A549 (cell line): ENCODE measurements at regions not wholly inside any gene's neighbourhood (a gene's known extent, or its start where the extent isn't known, plus 50 kb on each side); places are given as distances from the start of the nearest gene placed in this dataset.

Experiments
- ATAC-seq, 2 experiments: fragments of 200-7000 bp in 1 of 2; fragments of >200 bp in 1 of 2; cut with Nextera tagmentation in 1 of 2; cut with Tn5 transposase in 1 of 2; 3 replicates each; pipeline versions ENCODE4 v1.8.0 to v1.9.1; 2018 to 2020; ENCODE audit warnings: mild to moderate bottlenecking in 1 of 2, moderate library complexity in 1 of 2
- CTCF ChIA-PET: fragments of 300-600 bp; sonication (Branson Sonifier 250); formaldehyde crosslinking; extraction: SDS; loops from one replicate; lab custom pipeline; 2021; ENCODE audit warnings: antibody characterized with exemption, inconsistent platforms; lab: Yijun Ruan, JAX
- POLR2A ChIA-PET: fragments of 350-600 bp; formaldehyde crosslinking; extraction: SDS; loops from one replicate; lab custom pipeline; 2021; ENCODE audit warnings: antibody characterized with exemption, inconsistent platforms; lab: Yijun Ruan, JAX
- DNase-seq, 2 experiments: peaks; one replicate each; pipeline versions ENCODE4 v3.0.0 to v3.0.0-alpha.2; 2011 to 2016; ENCODE audit warnings: low read depth in 1 of 2, low spot score in 1 of 2
- FAIRE-seq: peaks from 2 replicates; lab custom pipeline; 2011; peaks lifted over from hg19 to GRCh38; lab: Jason Lieb, UNC
- H3K27ac ChIP-seq, 2 experiments: fragments of >200 bp; sonication (Bioruptor Twin); formaldehyde crosslinking; 3 replicates each; pipeline ENCODE4 v1.5.1; 2016 to 2017
- H3K4me1 ChIP-seq: fragments of >200 bp; sonication (Bioruptor Twin); formaldehyde crosslinking; 3 replicates; pipeline ENCODE4 v1.6.1; 2016
- H3K4me2 ChIP-seq: fragments of >200 bp; sonication (Bioruptor Twin); formaldehyde crosslinking; 3 replicates; pipeline ENCODE4 v1.6.1; 2016
- H3K4me3 ChIP-seq: fragments of >200 bp; sonication (Bioruptor Twin); formaldehyde crosslinking; 3 replicates; pipeline ENCODE4 v1.5.1; 2016
- H3K9me3 ChIP-seq: fragments of >200 bp; sonication (Bioruptor Twin); formaldehyde crosslinking; 3 replicates; pipeline ENCODE4 v1.6.1; 2016
- BHLHE40 ChIP-seq: IDR thresholded peaks from 2 replicates; pipeline ENCODE4 v1.6.1; 2012; ENCODE audit warnings: low read depth, low read length, inconsistent platforms
- EHF ChIP-seq: fragments of 250-450 bp; sonication (Bioruptor Pico); IDR thresholded peaks from 2 replicates; pipeline ENCODE4 v1.5.0; 2020; ENCODE audit warnings: mild to moderate bottlenecking
- EHMT2 ChIP-seq: fragments of 200-600 bp; sonication (generic); IDR thresholded peaks from 2 replicates; pipeline ENCODE4 v1.6.1; 2016; ENCODE audit warnings: antibody characterized with exemption, low read depth, mild to moderate bottlenecking, moderate library complexity
- EP300 ChIP-seq, 2 experiments: fragments of >200 bp; sonication (Bioruptor Twin); formaldehyde crosslinking; IDR thresholded peaks; 2 replicates in 1 of 2; 3 replicates in 1 of 2; pipeline ENCODE4 v1.6.1; 2016 to 2017
- FOSB ChIP-seq: fragments of 250-450 bp; sonication (Bioruptor Pico); IDR thresholded peaks from 2 replicates; pipeline ENCODE4 v1.5.0; 2020; ENCODE audit warnings: mild to moderate bottlenecking, moderate library complexity
- FOSL2 ChIP-seq, 2 experiments: fragments of 450-650 bp in 1 of 2; fragments of >200 bp in 1 of 2; sonication (Bioruptor Twin) in 1 of 2; formaldehyde crosslinking; IDR thresholded peaks; 2 replicates each; pipeline versions ENCODE4 v1.5.0 to v1.6.1; 2016 to 2020; ENCODE audit warnings: mild to moderate bottlenecking in 1 of 2, moderate library complexity in 1 of 2
- HDAC2 ChIP-seq: fragments of 200-600 bp; sonication (generic); IDR thresholded peaks from 2 replicates; pipeline ENCODE4 v1.6.1; 2016
- HEYL ChIP-seq: fragments of 250-450 bp; sonication (Bioruptor Pico); IDR thresholded peaks from 2 replicates; pipeline ENCODE4 v1.8.0; 2021; ENCODE audit warnings: mild to moderate bottlenecking, moderate library complexity
- HOXB13 ChIP-seq: fragments of 250-450 bp; sonication (Bioruptor Pico); IDR thresholded peaks from 2 replicates; pipeline ENCODE4 v1.5.0; 2020; ENCODE audit warnings: low read depth, mild to moderate bottlenecking, moderate library complexity
- HOXB5 ChIP-seq: fragments of 250-450 bp; sonication (Bioruptor Pico); IDR thresholded peaks from 2 replicates; pipeline ENCODE4 v1.5.0; 2020; ENCODE audit warnings: mild to moderate bottlenecking, moderate library complexity
- JUN ChIP-seq, 2 experiments: fragments of >200 bp; sonication (Bioruptor Twin); formaldehyde crosslinking; IDR thresholded peaks; 2 replicates in 1 of 2; 3 replicates in 1 of 2; pipeline ENCODE4 v1.6.1; 2016 to 2017
- KDM5A ChIP-seq: fragments of 200-600 bp; sonication (generic); IDR thresholded peaks from 2 replicates; pipeline ENCODE4 v1.6.1; 2016; ENCODE audit warnings: antibody characterized with exemption, mild to moderate bottlenecking
- MAZ ChIP-seq: fragments of 150-350 bp; IDR thresholded peaks from 2 replicates; pipeline ENCODE4 v1.6.1; 2014; ENCODE audit warnings: antibody characterized with exemption, low read depth, low read length, borderline replicate concordance
- NR3C1 ChIP-seq: fragments of >200 bp; sonication (Bioruptor Twin); formaldehyde crosslinking; IDR thresholded peaks from 3 replicates; pipeline ENCODE4 v1.6.1; 2017
- POLR2A ChIP-seq: IDR thresholded peaks from 2 replicates; pipeline ENCODE4 v1.6.1; 2012; ENCODE audit warnings: mild to moderate bottlenecking, low read length
- RCOR1 ChIP-seq: fragments of 150-350 bp; IDR thresholded peaks from 2 replicates; pipeline ENCODE4 v1.6.1; 2014; ENCODE audit warnings: antibody characterized with exemption, low read length, low read depth
- SMC3 ChIP-seq: fragments of >200 bp; sonication (Bioruptor Twin); formaldehyde crosslinking; IDR thresholded peaks from 3 replicates; pipeline ENCODE4 v1.6.1; 2018; ENCODE audit warnings: inconsistent platforms
- TFCP2L1 ChIP-seq: fragments of 250-450 bp; sonication (Bioruptor Pico); IDR thresholded peaks from 2 replicates; pipeline ENCODE4 v1.5.0; 2021; ENCODE audit warnings: mild to moderate bottlenecking
- TP53 ChIP-seq: fragments of 250-450 bp; sonication (Bioruptor Pico); IDR thresholded peaks from 2 replicates; pipeline ENCODE4 v1.5.0; 2021; ENCODE audit warnings: mild to moderate bottlenecking, moderate library complexity
- ZC3H11A ChIP-seq: fragments of 450-650 bp; IDR thresholded peaks from 2 replicates; pipeline ENCODE4 v1.6.1; 2014; ENCODE audit warnings: antibody characterized with exemption, mild to moderate bottlenecking
- ZFP36 ChIP-seq: fragments of 450-650 bp; IDR thresholded peaks from 2 replicates; pipeline ENCODE4 v1.6.1; 2014; ENCODE audit warnings: borderline replicate concordance; ENCODE audit not compliant: partially characterized antibody
- WGBS: methylation state at CpG from one replicate; pipeline ENCODE4 v1.1.6; 2017; ENCODE audit errors: missing lambda C conversion rate; 5-methylcytosine and 5-hydroxymethylcytosine counted together
- TF ChIP-seq, protein P1 (sequence below): fragments of 250-450 bp; sonication (Bioruptor Pico); IDR thresholded peaks from 2 replicates; pipeline ENCODE4 v1.5.0; 2020; ENCODE audit warnings: low read depth, mild to moderate bottlenecking, moderate library complexity
- TF ChIP-seq, protein P2 (sequence below): IDR thresholded peaks from 2 replicates; pipeline ENCODE4 v1.6.1; 2012
- TF ChIP-seq, protein P3 (sequence below): fragments of 150-350 bp; IDR thresholded peaks from 2 replicates; pipeline ENCODE4 v1.6.1; 2014; ENCODE audit warnings: low read depth, mild to moderate bottlenecking, low read length
- TF ChIP-seq, protein P4 (sequence below): fragments of 200-600 bp; sonication (generic); IDR thresholded peaks from 2 replicates; pipeline ENCODE4 v1.6.1; 2016; ENCODE audit warnings: antibody characterized with exemption, mild to moderate bottlenecking, moderate library complexity

DNA sequence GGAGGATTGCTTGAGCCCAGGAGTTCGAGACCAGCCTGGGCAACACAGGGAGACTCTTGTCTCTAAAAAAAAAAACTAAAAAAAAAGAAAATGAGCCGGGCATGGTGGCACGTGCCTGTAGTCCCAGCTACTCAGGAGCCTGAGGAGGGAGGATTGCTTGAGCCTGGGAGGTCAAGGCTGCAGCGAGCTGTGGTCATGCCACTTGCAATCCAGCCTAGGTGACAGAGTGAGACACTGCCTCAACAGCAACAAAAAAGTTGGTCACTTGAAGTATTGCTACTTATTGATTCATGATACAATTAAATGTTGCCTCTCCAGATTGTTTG lies 57.9 kb upstream of the CXADR start:
- Histone ChIP-seq H3K4me2 (peak overlapping the region; percentile 53), H3K27ac (peak overlapping the region; percentile 23 to 65), H3K4me3 (peak overlapping the region; percentile 32), H3K4me1 (peaks cover 22% of the 10 kb centered on the region), H3K9me3 (no peaks in the 10 kb centered on the region)
- no peak for DNase-seq
- CTCF ChIA-PET = interaction anchor here (0.6 to 0.9 kb wide), 2 partner anchors 97 to 517 kb away, joined by 3 to 4 read pairs; no protein-coding TSS in a partner anchor
- peak in 1 of 2 experiments; percentile 55; a peak in 3 of 6 replicates for ATAC-seq
- no peak for TF ChIP-seq MAZ
- no peak for TF ChIP-seq KDM5A
- TF ChIP-seq EP300 (IDR thresholded peaks at IDR 0.05) = no peak
- TF ChIP-seq TP53 (CRISPR knock-in tag) = no peak
- TF ChIP-seq RCOR1 = no peak
- TF ChIP-seq, protein P1, sequence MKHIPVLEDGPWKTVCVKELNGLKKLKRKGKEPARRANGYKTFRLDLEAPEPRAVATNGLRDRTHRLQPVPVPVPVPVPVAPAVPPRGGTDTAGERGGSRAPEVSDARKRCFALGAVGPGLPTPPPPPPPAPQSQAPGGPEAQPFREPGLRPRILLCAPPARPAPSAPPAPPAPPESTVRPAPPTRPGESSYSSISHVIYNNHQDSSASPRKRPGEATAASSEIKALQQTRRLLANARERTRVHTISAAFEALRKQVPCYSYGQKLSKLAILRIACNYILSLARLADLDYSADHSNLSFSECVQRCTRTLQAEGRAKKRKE (CRISPR knock-in tag) = no peak
- TF ChIP-seq HEYL (CRISPR knock-in tag) = no peak
- no peak for TF ChIP-seq EHMT2
- no peak for TF ChIP-seq HDAC2
- TF ChIP-seq, protein P2, sequence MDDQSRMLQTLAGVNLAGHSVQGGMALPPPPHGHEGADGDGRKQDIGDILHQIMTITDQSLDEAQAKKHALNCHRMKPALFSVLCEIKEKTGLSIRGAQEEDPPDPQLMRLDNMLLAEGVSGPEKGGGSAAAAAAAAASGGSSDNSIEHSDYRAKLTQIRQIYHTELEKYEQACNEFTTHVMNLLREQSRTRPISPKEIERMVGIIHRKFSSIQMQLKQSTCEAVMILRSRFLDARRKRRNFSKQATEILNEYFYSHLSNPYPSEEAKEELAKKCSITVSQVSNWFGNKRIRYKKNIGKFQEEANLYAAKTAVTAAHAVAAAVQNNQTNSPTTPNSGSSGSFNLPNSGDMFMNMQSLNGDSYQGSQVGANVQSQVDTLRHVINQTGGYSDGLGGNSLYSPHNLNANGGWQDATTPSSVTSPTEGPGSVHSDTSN = no peak
- TF ChIP-seq TFCP2L1 (CRISPR knock-in tag) = no peak
- TF ChIP-seq, protein P3, sequence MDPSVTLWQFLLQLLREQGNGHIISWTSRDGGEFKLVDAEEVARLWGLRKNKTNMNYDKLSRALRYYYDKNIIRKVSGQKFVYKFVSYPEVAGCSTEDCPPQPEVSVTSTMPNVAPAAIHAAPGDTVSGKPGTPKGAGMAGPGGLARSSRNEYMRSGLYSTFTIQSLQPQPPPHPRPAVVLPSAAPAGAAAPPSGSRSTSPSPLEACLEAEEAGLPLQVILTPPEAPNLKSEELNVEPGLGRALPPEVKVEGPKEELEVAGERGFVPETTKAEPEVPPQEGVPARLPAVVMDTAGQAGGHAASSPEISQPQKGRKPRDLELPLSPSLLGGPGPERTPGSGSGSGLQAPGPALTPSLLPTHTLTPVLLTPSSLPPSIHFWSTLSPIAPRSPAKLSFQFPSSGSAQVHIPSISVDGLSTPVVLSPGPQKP = no peak
- TF ChIP-seq EHF (CRISPR knock-in tag) = no peak
- FAIRE-seq = no peak
- 3% methylated on average over 4 of the region's 4 CpGs for WGBS
- POLR2A ChIA-PET = no interaction called here

DNA sequence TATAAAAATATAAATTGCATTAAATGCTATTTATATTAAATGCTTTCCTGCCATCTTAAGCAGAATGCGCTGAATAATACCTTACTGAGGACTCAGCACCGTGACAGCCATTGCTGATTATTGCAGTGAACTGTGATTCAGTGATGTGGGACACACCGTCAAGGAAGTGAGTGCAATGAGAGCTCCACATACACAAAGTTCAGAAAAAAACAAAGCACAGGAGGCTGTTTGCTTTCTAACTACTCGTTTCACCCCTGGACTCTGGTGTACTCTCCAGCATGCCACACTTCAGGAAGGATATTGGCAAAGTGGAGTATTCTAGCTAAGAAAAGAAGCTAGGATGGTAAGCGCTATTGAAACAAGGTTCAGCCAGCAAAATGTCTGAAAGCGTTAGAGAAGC lies 57.4 kb upstream of the CXADR start:
- FAIRE-seq (no peak), ATAC-seq (no peak), DNase-seq (peak in 1 of 2 experiments; percentile 18)
- H3K9me3 ChIP-seq = no peaks in the 10 kb centered on the region
- TF ChIP-seq HDAC2 = no peak
- TF ChIP-seq SMC3 = no peak
- no peak for TF ChIP-seq EHMT2
- 31% methylated on average over 6 of the region's 6 CpGs for WGBS
- ChIA-PET CTCF (interaction anchor here (0.6 to 0.9 kb wide), 2 partner anchors 96 to 518 kb away, joined by 3 to 4 read pairs; no protein-coding TSS in a partner anchor), POLR2A (no interaction called here)
- H3K4me2 ChIP-seq = peak overlapping the region; percentile 53
- peak overlapping the region; percentile 23 to 65 for H3K27ac ChIP-seq
- H3K4me3 ChIP-seq = peak overlapping the region; percentile 32
- peaks cover 22% of the 10 kb centered on the region for H3K4me1 ChIP-seq

DNA sequence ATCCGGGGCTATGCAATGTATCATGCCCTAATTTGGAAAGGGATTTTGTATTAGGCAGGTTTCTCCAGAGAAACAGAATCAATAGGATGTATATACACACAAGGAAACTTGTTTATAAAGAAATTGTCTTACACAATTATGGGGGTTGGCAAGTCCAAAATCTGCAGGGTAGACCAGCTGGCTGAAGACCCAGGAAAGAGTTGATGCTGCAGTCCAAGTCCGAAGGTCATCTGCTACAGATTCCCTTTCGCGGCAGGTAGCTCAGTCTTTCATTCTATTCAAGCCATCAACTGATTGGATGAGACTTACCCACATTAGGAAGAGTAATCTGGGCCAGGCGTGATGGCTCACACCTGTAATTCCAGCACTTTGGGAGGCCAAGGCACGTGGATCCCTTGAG lies 54.6 kb upstream of the CXADR start:
- H3K4me2 ChIP-seq = no peak overlapping the region
- H3K27ac ChIP-seq = no peak overlapping the region
- no peak for TF ChIP-seq NR3C1
- TF ChIP-seq ZFP36 = no peak
- TF ChIP-seq HOXB5 (CRISPR knock-in tag) = no peak
- TF ChIP-seq FOSL2 (IDR thresholded peaks at IDR 0.05) = no peak
- no peak for TF ChIP-seq FOSL2 (CRISPR knock-in tag; IDR thresholded peaks at IDR 0.05)
- TF ChIP-seq RCOR1 = no peak
- TF ChIP-seq JUN (IDR thresholded peaks at IDR 0.05) = no peak
- TF ChIP-seq FOSB (CRISPR knock-in tag) = no peak
- TF ChIP-seq MAZ = no peak
- no peak for TF ChIP-seq HOXB13 (CRISPR knock-in tag)
- no peak for TF ChIP-seq EHF (CRISPR knock-in tag)
- TF ChIP-seq BHLHE40 = no peak
- no peak for TF ChIP-seq ZC3H11A
- TF ChIP-seq, protein P4, sequence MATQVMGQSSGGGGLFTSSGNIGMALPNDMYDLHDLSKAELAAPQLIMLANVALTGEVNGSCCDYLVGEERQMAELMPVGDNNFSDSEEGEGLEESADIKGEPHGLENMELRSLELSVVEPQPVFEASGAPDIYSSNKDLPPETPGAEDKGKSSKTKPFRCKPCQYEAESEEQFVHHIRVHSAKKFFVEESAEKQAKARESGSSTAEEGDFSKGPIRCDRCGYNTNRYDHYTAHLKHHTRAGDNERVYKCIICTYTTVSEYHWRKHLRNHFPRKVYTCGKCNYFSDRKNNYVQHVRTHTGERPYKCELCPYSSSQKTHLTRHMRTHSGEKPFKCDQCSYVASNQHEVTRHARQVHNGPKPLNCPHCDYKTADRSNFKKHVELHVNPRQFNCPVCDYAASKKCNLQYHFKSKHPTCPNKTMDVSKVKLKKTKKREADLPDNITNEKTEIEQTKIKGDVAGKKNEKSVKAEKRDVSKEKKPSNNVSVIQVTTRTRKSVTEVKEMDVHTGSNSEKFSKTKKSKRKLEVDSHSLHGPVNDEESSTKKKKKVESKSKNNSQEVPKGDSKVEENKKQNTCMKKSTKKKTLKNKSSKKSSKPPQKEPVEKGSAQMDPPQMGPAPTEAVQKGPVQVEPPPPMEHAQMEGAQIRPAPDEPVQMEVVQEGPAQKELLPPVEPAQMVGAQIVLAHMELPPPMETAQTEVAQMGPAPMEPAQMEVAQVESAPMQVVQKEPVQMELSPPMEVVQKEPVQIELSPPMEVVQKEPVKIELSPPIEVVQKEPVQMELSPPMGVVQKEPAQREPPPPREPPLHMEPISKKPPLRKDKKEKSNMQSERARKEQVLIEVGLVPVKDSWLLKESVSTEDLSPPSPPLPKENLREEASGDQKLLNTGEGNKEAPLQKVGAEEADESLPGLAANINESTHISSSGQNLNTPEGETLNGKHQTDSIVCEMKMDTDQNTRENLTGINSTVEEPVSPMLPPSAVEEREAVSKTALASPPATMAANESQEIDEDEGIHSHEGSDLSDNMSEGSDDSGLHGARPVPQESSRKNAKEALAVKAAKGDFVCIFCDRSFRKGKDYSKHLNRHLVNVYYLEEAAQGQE = no peak
- no peak for TF ChIP-seq SMC3
- no peak for TF ChIP-seq POLR2A
- H3K4me1 ChIP-seq = peaks cover 27% of the 10 kb centered on the region
- FAIRE-seq = no peak
- ChIA-PET CTCF (interaction anchor here (1.2 kb wide), 1 partner anchor 12 kb away, joined by 3 read pairs; no protein-coding TSS in a partner anchor), POLR2A (no interaction called here)
- no peaks in the 10 kb centered on the region for H3K9me3 ChIP-seq
- H3K4me3 ChIP-seq = no peak overlapping the region
- ATAC-seq = no peak
- DNase-seq = no peak
- WGBS = 69% methylated on average over 6 of the region's 6 CpGs
